CD14-positive monocyte (primary cell): ENCODE measurements at regions not wholly inside any gene's neighbourhood (a gene's known extent, or its start where the extent isn't known, plus 50 kb on each side); places are given as distances from the start of the nearest gene placed in this dataset.

Experiments used
- DNase-seq, 3 donors: peaks; one replicate each; pipeline ENCODE4 v3.0.0-alpha.2; 2011 to 2022
- H2AFZ ChIP-seq: 2 replicates; pipeline ENCODE4 v1.6.0; 2012; ENCODE audit warnings: mild to moderate bottlenecking, low read depth, low read length, inconsistent platforms; ENCODE audit not compliant: insufficient read depth, poor library complexity, severe bottlenecking
- H3K27ac ChIP-seq, 2 donors: 1 replicate in 1 of 2; 2 replicates in 1 of 2; pipeline ENCODE4 v1.5.1; 2012 to 2013; ENCODE audit warnings: low read length in 2 of 2, control low read depth in 1 of 2, inconsistent platforms in 1 of 2, low read depth in 1 of 2, mild to moderate bottlenecking in 1 of 2
- H3K27me3 ChIP-seq, 2 donors: one replicate each; pipeline versions ENCODE4 v1.6.0 to v1.6.1; 2011 to 2013; ENCODE audit warnings: low read length in 2 of 2; ENCODE audit not compliant: control insufficient read depth in 2 of 2, insufficient read depth in 2 of 2
- H3K36me3 ChIP-seq, 2 donors: replicated peaks in 1 of 2; 1 replicate in 1 of 2; 2 replicates in 1 of 2; pipeline versions ENCODE4 v1.5.1 to v1.6.1; 2012 to 2013; ENCODE audit warnings: low read length in 2 of 2, control low read depth in 1 of 2, inconsistent platforms in 1 of 2, mild to moderate bottlenecking in 1 of 2; ENCODE audit not compliant: insufficient read depth in 2 of 2, control insufficient read depth in 1 of 2
- H3K4me1 ChIP-seq, 2 donors: 1 replicate in 1 of 2; 2 replicates in 1 of 2; pipeline versions ENCODE4 v1.5.1 to v1.6.1; 2012 to 2013; ENCODE audit warnings: low read length in 2 of 2, control low read depth in 1 of 2, inconsistent platforms in 1 of 2, mild to moderate bottlenecking in 1 of 2, moderate library complexity in 1 of 2; ENCODE audit not compliant: insufficient read depth in 2 of 2, control insufficient read depth in 1 of 2
- H3K4me2 ChIP-seq: replicated peaks from 2 replicates; pipeline ENCODE3; 2012; ENCODE audit warnings: low read length, moderate library complexity, mild to moderate bottlenecking; ENCODE audit not compliant: poor library complexity, severe bottlenecking; ENCODE audit errors: extremely low read depth
- H3K4me3 ChIP-seq, 3 experiments: fragments of 200-600 bp in 1 of 3; sonication (generic) in 1 of 3; replicated peaks in 1 of 3; 1 replicate in 2 of 3; 2 replicates in 1 of 3; pipeline ENCODE4 v1.5.1; 2011 to 2013; ENCODE audit warnings: low read length in 3 of 3, mild to moderate bottlenecking in 3 of 3, control low read depth in 2 of 3, low read depth in 2 of 3, inconsistent platforms in 1 of 3, moderate library complexity in 1 of 3
- H3K79me2 ChIP-seq: 2 replicates; pipeline ENCODE4 v1.6.0; 2012; ENCODE audit warnings: mild to moderate bottlenecking, control low read depth, inconsistent platforms, low read length, moderate library complexity; ENCODE audit not compliant: insufficient read depth
- H3K9ac ChIP-seq: 2 replicates; pipeline ENCODE4 v1.6.0; 2017; ENCODE audit warnings: low read length, mild to moderate bottlenecking; ENCODE audit not compliant: insufficient read depth, poor library complexity, severe bottlenecking
- H3K9me3 ChIP-seq, 2 donors: replicated peaks in 1 of 2; 1 replicate in 1 of 2; 2 replicates in 1 of 2; pipeline versions ENCODE4 v1.5.1 to v1.6.1; 2012 to 2013; ENCODE audit warnings: low read length in 2 of 2, control low read depth in 1 of 2; ENCODE audit not compliant: control insufficient read depth in 1 of 2, insufficient read depth in 1 of 2
- H4K20me1 ChIP-seq: 2 replicates; pipeline ENCODE4 v1.6.0; 2012; ENCODE audit warnings: mild to moderate bottlenecking, low read length, control low read depth, moderate library complexity; ENCODE audit not compliant: insufficient read depth
- H3K27ac Mint-ChIP-seq, 7 donors: one replicate each; pipeline ENCODE4 v1.8.0; 2020; ENCODE audit warnings: mild to moderate bottlenecking in 7 of 7, mixed read lengths in 7 of 7, moderate library complexity in 6 of 7, inconsistent platforms in 2 of 7
- H3K27me3 Mint-ChIP-seq, 3 donors: one replicate each; pipeline ENCODE4 v1.8.0; 2021 to 2022; ENCODE audit warnings: low read depth in 3 of 3, mild to moderate bottlenecking in 3 of 3, mixed read lengths in 3 of 3, moderate library complexity in 3 of 3, inconsistent platforms in 1 of 3
- H3K36me3 Mint-ChIP-seq, 2 donors: one replicate each; pipeline ENCODE4 v1.8.0; 2020; ENCODE audit warnings: mixed read lengths in 2 of 2, inconsistent platforms in 1 of 2, mild to moderate bottlenecking in 1 of 2
- H3K4me1 Mint-ChIP-seq: one replicate; pipeline ENCODE4 v1.8.0; 2020; ENCODE audit warnings: mild to moderate bottlenecking, mixed read lengths
- H3K4me3 Mint-ChIP-seq, 2 donors: one replicate each; pipeline ENCODE4 v1.8.0; 2020; ENCODE audit warnings: mild to moderate bottlenecking in 2 of 2, mixed read lengths in 2 of 2, moderate library complexity in 1 of 2
- H3K9me3 Mint-ChIP-seq, 7 donors: one replicate each; pipeline ENCODE4 v1.8.0; 2020 to 2022; ENCODE audit warnings: mixed read lengths in 7 of 7, mild to moderate bottlenecking in 6 of 7, moderate library complexity in 6 of 7, inconsistent platforms in 2 of 7
- WGBS: methylation state at CpG from one replicate; pipeline ENCODE4 v1.1.5; 2013; ENCODE audit warnings: missing lambda C conversion rate; ENCODE audit not compliant: insufficient coverage; 5-methylcytosine and 5-hydroxymethylcytosine counted together
- intact Hi-C, 2 donors: fragments of 100-400 bp; cut with micrococcal nuclease; formaldehyde crosslinking; loops; one replicate each; pipeline versions ENCODE4 v1.15.0 to v1.15.1; 2023
- TF ChIP-seq, protein P1 (sequence below): fragments of 200-600 bp; IDR thresholded peaks from one replicate; pipeline ENCODE4 v1.8.0; 2022; ENCODE audit warnings: antibody characterized with exemption, mild to moderate bottlenecking

DNA sequence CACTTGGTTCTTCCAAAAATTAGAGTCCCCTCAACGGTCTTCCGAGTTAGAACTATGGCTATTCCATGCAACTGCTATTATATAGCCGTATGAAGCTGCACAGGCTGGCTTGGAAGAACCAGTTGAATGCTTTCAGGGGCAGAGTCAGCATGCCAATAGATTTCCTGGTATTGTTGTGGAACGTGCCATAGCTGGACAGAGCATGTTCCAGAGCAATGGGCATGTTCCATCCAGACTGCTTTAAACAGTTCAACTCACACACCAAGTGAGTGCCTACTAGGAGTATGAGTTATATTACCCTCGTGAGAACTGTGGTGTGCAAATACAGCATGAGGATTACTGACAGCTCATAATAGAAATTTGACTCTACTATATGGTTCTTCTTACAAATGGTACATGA lies 682.0 kb downstream of the SATB2 start:
- peaks cover 0 to 2% (median 0%) of the 10 kb centered on the region in 7 donors for H3K9me3 Mint-ChIP-seq
- H3K27me3 Mint-ChIP-seq: peaks cover 0 to 2% (median 0%) of the 10 kb centered on the region in 3 donors
- no peak overlapping the region for H2AFZ ChIP-seq
- WGBS: 72% methylated on average over 2 of the region's 5 CpGs
- no peak overlapping the region for H3K4me3 Mint-ChIP-seq
- DNase-seq: no peak
- H3K4me1 Mint-ChIP-seq: no peaks in the 10 kb centered on the region
- no peak overlapping the region for H3K4me2 ChIP-seq
- no peak overlapping the region for H3K4me3 ChIP-seq
- no peaks in the 10 kb centered on the region for H3K36me3 ChIP-seq
- H3K27ac Mint-ChIP-seq: no peak overlapping the region
- H3K9ac ChIP-seq: no peak overlapping the region
- no peaks in the 10 kb centered on the region for H3K79me2 ChIP-seq
- no peaks in the 10 kb centered on the region for H3K36me3 Mint-ChIP-seq
- H3K4me1 ChIP-seq: no peaks in the 10 kb centered on the region
- H4K20me1 ChIP-seq: no peaks in the 10 kb centered on the region
- H3K27ac ChIP-seq: no peak overlapping the region
- TF ChIP-seq, protein P1, sequence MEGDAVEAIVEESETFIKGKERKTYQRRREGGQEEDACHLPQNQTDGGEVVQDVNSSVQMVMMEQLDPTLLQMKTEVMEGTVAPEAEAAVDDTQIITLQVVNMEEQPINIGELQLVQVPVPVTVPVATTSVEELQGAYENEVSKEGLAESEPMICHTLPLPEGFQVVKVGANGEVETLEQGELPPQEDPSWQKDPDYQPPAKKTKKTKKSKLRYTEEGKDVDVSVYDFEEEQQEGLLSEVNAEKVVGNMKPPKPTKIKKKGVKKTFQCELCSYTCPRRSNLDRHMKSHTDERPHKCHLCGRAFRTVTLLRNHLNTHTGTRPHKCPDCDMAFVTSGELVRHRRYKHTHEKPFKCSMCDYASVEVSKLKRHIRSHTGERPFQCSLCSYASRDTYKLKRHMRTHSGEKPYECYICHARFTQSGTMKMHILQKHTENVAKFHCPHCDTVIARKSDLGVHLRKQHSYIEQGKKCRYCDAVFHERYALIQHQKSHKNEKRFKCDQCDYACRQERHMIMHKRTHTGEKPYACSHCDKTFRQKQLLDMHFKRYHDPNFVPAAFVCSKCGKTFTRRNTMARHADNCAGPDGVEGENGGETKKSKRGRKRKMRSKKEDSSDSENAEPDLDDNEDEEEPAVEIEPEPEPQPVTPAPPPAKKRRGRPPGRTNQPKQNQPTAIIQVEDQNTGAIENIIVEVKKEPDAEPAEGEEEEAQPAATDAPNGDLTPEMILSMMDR: no peak
- H3K9me3 ChIP-seq: no peaks in the 10 kb centered on the region
- intact Hi-C loops: no loop called here
- no peaks in the 10 kb centered on the region for H3K27me3 ChIP-seq

GRCh38 chr2:198774576-198774975 lies 683.2 kb downstream of the SATB2 start:
- peaks cover 0 to 2% (median 0%) of the 10 kb centered on the region in 3 donors for H3K27me3 Mint-ChIP-seq
- WGBS: no CpG with 5 or more reads among the region's 2 CpGs
- Histone ChIP-seq H3K9ac (no peak overlapping the region), H2AFZ (no peak overlapping the region), H3K27ac (no peak overlapping the region), H4K20me1 (no peaks in the 10 kb centered on the region), H3K27me3 (no peaks in the 10 kb centered on the region), H3K36me3 (no peaks in the 10 kb centered on the region), H3K4me1 (no peaks in the 10 kb centered on the region), H3K9me3 (no peaks in the 10 kb centered on the region), H3K79me2 (no peaks in the 10 kb centered on the region), H3K4me3 (no peak overlapping the region), H3K4me2 (no peak overlapping the region)
- H3K27ac Mint-ChIP-seq: no peak overlapping the region
- H3K9me3 Mint-ChIP-seq: peaks cover 0 to 2% (median 0%) of the 10 kb centered on the region in 7 donors
- TF ChIP-seq, protein P1: no peak
- no peak overlapping the region for H3K4me3 Mint-ChIP-seq
- intact Hi-C loops: no loop called here
- no peaks in the 10 kb centered on the region for H3K36me3 Mint-ChIP-seq
- no peaks in the 10 kb centered on the region for H3K4me1 Mint-ChIP-seq
- no peak for DNase-seq
